ENCODE measurements at regions not wholly inside any gene's neighbourhood (a gene's known extent, or its start where the extent isn't known, plus 50 kb on each side); places are given as distances from the start of the nearest gene placed in this dataset.

DNA sequence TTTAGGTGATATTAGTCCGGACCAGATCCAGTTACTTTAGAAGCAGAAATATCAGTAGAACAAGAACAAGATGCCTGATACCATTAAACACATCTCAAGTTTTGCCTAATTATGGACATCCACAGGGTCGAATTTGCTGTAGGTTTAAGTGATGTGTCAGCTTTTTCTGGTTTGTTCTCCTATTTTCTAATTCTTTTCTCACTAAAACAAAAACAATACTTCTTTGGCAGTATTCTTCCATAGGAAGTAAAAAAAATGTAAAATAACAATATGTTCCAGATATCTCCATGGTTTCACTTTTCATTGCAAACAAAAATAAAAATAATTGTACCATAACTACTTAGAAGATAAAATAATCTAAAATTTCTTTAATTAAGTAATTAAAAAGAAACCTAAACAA, 265.7 kb downstream of the SHOX2 start:
- TF ChIP-seq FOXP2 (optimal IDR thresholded peaks at IDR 0.05; ENCODE audit: borderline replicate concordance, extremely low read depth, extremely low read length, insufficient read depth) (no peak), POLR2AphosphoS5 (IDR thresholded peaks at IDR 0.05; ENCODE audit: low read depth, low read length) (no peak), SIN3A (IDR thresholded peaks at IDR 0.05; ENCODE audit: borderline replicate concordance, insufficient read depth, low read length) (no peak), TAF1 (IDR thresholded peaks at IDR 0.05; ENCODE audit: borderline replicate concordance, insufficient read depth, low read length) (no peak)
- TF ChIP-seq, protein P1, sequence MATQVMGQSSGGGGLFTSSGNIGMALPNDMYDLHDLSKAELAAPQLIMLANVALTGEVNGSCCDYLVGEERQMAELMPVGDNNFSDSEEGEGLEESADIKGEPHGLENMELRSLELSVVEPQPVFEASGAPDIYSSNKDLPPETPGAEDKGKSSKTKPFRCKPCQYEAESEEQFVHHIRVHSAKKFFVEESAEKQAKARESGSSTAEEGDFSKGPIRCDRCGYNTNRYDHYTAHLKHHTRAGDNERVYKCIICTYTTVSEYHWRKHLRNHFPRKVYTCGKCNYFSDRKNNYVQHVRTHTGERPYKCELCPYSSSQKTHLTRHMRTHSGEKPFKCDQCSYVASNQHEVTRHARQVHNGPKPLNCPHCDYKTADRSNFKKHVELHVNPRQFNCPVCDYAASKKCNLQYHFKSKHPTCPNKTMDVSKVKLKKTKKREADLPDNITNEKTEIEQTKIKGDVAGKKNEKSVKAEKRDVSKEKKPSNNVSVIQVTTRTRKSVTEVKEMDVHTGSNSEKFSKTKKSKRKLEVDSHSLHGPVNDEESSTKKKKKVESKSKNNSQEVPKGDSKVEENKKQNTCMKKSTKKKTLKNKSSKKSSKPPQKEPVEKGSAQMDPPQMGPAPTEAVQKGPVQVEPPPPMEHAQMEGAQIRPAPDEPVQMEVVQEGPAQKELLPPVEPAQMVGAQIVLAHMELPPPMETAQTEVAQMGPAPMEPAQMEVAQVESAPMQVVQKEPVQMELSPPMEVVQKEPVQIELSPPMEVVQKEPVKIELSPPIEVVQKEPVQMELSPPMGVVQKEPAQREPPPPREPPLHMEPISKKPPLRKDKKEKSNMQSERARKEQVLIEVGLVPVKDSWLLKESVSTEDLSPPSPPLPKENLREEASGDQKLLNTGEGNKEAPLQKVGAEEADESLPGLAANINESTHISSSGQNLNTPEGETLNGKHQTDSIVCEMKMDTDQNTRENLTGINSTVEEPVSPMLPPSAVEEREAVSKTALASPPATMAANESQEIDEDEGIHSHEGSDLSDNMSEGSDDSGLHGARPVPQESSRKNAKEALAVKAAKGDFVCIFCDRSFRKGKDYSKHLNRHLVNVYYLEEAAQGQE (IDR thresholded peaks at IDR 0.05; ENCODE audit: insufficient read depth in 1 of 2, low read depth in 2 of 2, low read length in 2 of 2) = no peak

DNA sequence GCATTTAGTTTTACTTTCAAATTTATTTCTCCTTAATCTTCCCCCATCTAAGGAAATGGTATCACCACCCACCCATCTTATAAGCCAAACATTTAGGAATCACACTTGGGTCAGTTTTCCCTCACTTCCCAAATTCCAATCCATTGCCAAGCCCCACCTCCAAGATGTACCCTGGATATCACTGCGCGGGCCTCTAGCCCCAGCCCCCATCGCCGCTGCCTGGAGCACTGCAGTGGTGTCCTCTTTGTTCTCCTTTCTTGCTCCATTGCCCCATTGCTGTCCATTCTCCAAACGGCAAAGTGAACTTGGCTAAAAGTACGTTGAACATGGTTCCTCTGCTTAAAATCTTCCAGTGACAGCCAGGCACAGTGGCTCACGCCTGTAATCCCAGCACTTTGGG, 267.8 kb downstream of the SHOX2 start:
- TF ChIP-seq, protein P1 (IDR thresholded peaks at IDR 0.05; ENCODE audit: insufficient read depth in 1 of 2, low read depth in 2 of 2, low read length in 2 of 2) = no peak
- no peak for TF ChIP-seq SIN3A (IDR thresholded peaks at IDR 0.05; ENCODE audit: borderline replicate concordance, insufficient read depth, low read length)
- TF ChIP-seq TAF1 (IDR thresholded peaks at IDR 0.05; ENCODE audit: borderline replicate concordance, insufficient read depth, low read length) = no peak
- TF ChIP-seq POLR2AphosphoS5 (IDR thresholded peaks at IDR 0.05; ENCODE audit: low read depth, low read length) = no peak
- no peak for TF ChIP-seq FOXP2 (optimal IDR thresholded peaks at IDR 0.05; ENCODE audit: borderline replicate concordance, extremely low read depth, extremely low read length, insufficient read depth)

DNA sequence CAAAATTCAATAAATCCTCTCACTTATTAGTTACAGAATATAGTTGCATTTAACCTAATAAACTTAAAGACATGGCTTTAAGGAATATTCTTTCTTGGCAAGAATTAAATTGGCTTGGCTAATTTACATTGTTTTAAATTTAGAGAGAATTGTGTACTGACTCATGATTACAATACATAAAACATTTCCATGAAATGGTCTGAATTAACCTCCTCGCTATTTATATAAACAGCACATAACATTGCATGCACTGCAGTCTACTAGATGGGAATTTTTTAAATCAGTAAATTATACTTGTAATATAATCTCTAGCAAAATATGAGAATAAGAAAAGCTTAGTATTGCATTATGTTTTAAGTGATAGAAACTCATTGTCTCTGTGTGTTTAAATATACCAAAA, 268.9 kb downstream of the SHOX2 start:
- no peak for TF ChIP-seq SIN3A (IDR thresholded peaks at IDR 0.05; ENCODE audit: borderline replicate concordance, insufficient read depth, low read length)
- TF ChIP-seq, protein P1 (IDR thresholded peaks at IDR 0.05; ENCODE audit: insufficient read depth in 1 of 2, low read depth in 2 of 2, low read length in 2 of 2) = no peak
- TF ChIP-seq FOXP2 (optimal IDR thresholded peaks at IDR 0.05; ENCODE audit: borderline replicate concordance, extremely low read depth, extremely low read length, insufficient read depth) = no peak
- no peak for TF ChIP-seq POLR2AphosphoS5 (IDR thresholded peaks at IDR 0.05; ENCODE audit: low read depth, low read length)
- no peak for TF ChIP-seq TAF1 (IDR thresholded peaks at IDR 0.05; ENCODE audit: borderline replicate concordance, insufficient read depth, low read length)

DNA sequence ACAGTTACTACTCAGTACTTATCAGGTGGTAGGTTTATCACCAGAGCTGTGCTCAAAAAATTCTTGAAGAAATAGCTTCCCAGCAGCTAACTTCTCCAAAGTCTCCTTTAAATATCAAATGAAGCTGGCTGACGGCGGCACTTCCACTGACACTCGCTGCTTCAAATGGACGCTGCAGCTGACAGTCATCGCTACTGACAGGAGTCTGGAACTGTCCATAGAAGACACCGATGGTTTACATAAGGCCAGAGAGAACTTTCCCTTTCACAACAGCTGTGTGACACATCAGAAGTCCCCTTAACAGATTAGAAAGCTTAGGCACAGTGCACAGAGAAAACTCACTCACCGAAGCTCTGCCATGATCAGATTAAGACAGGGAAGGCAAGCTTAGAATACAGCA, 270.2 kb downstream of the SHOX2 start:
- no peak for TF ChIP-seq SIN3A (IDR thresholded peaks at IDR 0.05; ENCODE audit: borderline replicate concordance, insufficient read depth, low read length)
- TF ChIP-seq, protein P1 (IDR thresholded peaks at IDR 0.05; ENCODE audit: insufficient read depth in 1 of 2, low read depth in 2 of 2, low read length in 2 of 2) = no peak
- no peak for TF ChIP-seq FOXP2 (optimal IDR thresholded peaks at IDR 0.05; ENCODE audit: borderline replicate concordance, extremely low read depth, extremely low read length, insufficient read depth)
- TF ChIP-seq TAF1 (IDR thresholded peaks at IDR 0.05; ENCODE audit: borderline replicate concordance, insufficient read depth, low read length) = no peak
- no peak for TF ChIP-seq POLR2AphosphoS5 (IDR thresholded peaks at IDR 0.05; ENCODE audit: low read depth, low read length)

DNA sequence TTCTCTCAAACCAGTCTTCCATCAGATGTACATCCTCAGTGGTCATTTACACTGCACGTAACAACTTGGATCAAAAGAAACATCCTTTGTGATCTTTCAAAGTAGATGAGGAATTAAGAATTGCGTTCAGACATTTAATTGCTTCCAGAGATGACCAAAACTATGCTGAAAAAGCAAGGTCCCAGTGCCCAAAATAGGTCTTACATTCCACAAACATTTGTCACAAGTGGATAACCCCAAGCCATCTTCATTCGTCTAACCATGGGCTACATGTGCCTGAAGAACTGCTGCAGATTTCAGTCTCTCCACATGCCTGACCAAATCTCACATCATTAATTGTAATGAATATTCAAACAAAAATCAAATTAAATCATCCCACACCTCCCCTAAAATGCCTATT, 273.6 kb downstream of the SHOX2 start:
- TF ChIP-seq, protein P1 (IDR thresholded peaks at IDR 0.05; ENCODE audit: insufficient read depth in 1 of 2, low read depth in 2 of 2, low read length in 2 of 2) = no peak
